ENCODE measurements at regions not wholly inside any gene's neighbourhood (a gene's known extent, or its start where the extent isn't known, plus 50 kb on each side); places are given as distances from the start of the nearest gene placed in this dataset.

DNA sequence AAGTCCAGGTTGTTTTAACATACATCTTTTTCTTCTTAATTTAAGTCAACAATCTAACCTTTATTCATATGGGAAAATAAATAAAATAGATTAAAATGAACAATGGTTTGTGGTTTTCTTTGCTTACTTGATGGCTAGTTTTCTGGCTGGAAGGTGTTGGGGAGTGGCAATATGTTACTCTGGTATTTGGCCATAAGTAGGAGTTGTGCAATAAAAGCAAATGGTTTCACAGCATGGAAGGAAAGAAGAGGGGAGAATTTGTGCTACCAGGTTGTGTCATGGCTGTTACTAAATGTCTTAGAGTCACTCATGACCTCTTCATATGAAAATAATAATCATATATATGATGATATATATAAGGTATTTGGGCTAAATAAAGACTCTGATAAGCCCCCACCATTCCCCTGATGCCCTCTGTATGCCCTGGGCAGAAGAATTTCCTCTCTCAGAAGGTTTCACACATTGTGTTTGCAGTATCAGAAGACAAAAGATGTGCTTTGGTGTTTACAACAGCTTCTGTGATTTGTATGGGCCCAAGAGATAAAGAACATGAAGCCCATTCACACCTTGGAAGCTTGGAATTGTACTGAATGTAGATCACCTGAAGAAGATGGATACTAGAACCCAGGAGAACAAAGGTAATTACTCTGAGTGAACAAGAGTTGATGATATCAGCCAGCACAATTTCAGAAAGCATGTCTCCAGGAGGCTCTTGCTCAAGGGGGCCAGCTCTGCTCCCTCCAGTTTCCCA, 160.9 kb downstream of the ALG10B start:
- Histone ChIP-seq H3K4me3 (no peak overlapping the region), H2AFZ (ENCODE audit: low read depth, low read length) (no peak overlapping the region), H3K79me2 (ENCODE audit: control insufficient read depth, insufficient read depth, low read length) (no peaks in the 10 kb centered on the region), H3K9ac (ENCODE audit: insufficient read depth in 1 of 2, low read depth in 2 of 2, low read length in 2 of 2) (no peak overlapping the region), H3K36me3 (ENCODE audit: control insufficient read depth, insufficient read depth, low read length) (no peaks in the 10 kb centered on the region), H3K27me3 (ENCODE audit: control insufficient read depth in 2 of 2, insufficient read depth in 2 of 2, low read length in 2 of 2) (no peaks in the 10 kb centered on the region), H3K9me1 (ENCODE audit: control insufficient read depth, insufficient read depth, low read length) (no peaks in the 10 kb centered on the region), H3K9me3 (replicated peaks; ENCODE audit: control insufficient read depth, insufficient read depth, low read depth, low read length) (no peaks in the 10 kb centered on the region), H3K4me2 (ENCODE audit: insufficient read depth, low read length) (no peak overlapping the region), H3K4me1 (replicated peaks in 1 of 2; ENCODE audit: control insufficient read depth in 2 of 2, insufficient read depth in 2 of 2, low read length in 2 of 2) (no peaks in the 10 kb centered on the region), H4K20me1 (replicated peaks; ENCODE audit: control insufficient read depth, insufficient read depth, low read length) (no peaks in the 10 kb centered on the region), H3K27ac (ENCODE audit: extremely low read depth, low read depth, low read length) (no peak overlapping the region)
- BruUV-seq (replicated peaks) = no TSS peak
- TF ChIP-seq SMARCA5 (IDR thresholded peaks at IDR 0.05) (no peak), YBX1 (IDR thresholded peaks at IDR 0.05) (no peak), RBFOX2 (IDR thresholded peaks at IDR 0.05; ENCODE audit: low read depth, low read length) (no peak)
- DNase-seq (ENCODE audit: extremely low read depth in 1 of 4, low spot score in 3 of 4) = no peak
- in situ Hi-C loops (cut with MboI) (no loop called here), intact Hi-C loops (cut with micrococcal nuclease) (no loop called here)
- no peak for ATAC-seq
- no peak for FAIRE-seq
- CTCF ChIA-PET (ENCODE audit: low intra/inter-chr PET ratio) = no interaction called here
- POLR2A ChIA-PET = no interaction called here

DNA sequence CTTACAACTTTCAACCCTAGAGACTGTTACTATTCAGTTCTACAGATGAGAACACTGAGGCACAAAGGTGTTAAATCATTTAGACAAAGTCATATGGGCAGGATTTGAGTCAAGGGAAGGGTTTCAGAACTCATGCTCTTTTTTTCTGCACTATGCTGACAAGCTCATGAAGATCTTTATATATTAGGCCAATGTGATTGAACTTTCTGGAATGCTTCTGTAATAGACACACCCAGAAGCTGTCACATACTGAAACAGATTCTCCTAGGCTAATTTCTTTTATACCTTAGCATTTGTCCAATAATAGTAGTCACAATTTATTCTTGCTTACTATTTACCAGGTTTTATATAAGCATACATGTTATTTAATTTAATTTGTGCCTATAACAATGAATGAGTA, 164.0 kb downstream of the ALG10B start:
- ChIA-PET POLR2A (no interaction called here), CTCF (ENCODE audit: low intra/inter-chr PET ratio) (no interaction called here)
- Histone ChIP-seq H3K9me3 (replicated peaks; ENCODE audit: control insufficient read depth, insufficient read depth, low read depth, low read length) (no peaks in the 10 kb centered on the region), H4K20me1 (replicated peaks; ENCODE audit: control insufficient read depth, insufficient read depth, low read length) (no peaks in the 10 kb centered on the region), H3K79me2 (ENCODE audit: control insufficient read depth, insufficient read depth, low read length) (no peaks in the 10 kb centered on the region), H3K27ac (ENCODE audit: extremely low read depth, low read depth, low read length) (no peak overlapping the region), H3K27me3 (ENCODE audit: control insufficient read depth in 2 of 2, insufficient read depth in 2 of 2, low read length in 2 of 2) (no peaks in the 10 kb centered on the region), H3K36me3 (ENCODE audit: control insufficient read depth, insufficient read depth, low read length) (no peaks in the 10 kb centered on the region), H2AFZ (ENCODE audit: low read depth, low read length) (no peak overlapping the region), H3K9me1 (ENCODE audit: control insufficient read depth, insufficient read depth, low read length) (no peaks in the 10 kb centered on the region), H3K4me3 (no peak overlapping the region), H3K9ac (ENCODE audit: insufficient read depth in 1 of 2, low read depth in 2 of 2, low read length in 2 of 2) (no peak overlapping the region), H3K4me2 (ENCODE audit: insufficient read depth, low read length) (no peak overlapping the region), H3K4me1 (replicated peaks in 1 of 2; ENCODE audit: control insufficient read depth in 2 of 2, insufficient read depth in 2 of 2, low read length in 2 of 2) (no peaks in the 10 kb centered on the region)
- FAIRE-seq (no peak), DNase-seq (ENCODE audit: extremely low read depth in 1 of 4, low spot score in 3 of 4) (no peak), ATAC-seq (no peak)
- in situ Hi-C loops (cut with MboI) (no loop called here), intact Hi-C loops (cut with micrococcal nuclease) (no loop called here)
- BruUV-seq (replicated peaks) = no TSS peak
- TF ChIP-seq MEF2A (IDR thresholded peaks at IDR 0.05; ENCODE audit: control insufficient read depth, low read depth, low read length) (no peak), HIVEP1 (CRISPR knock-in tag; IDR thresholded peaks at IDR 0.05) (no peak), E2F3 (CRISPR knock-in tag; IDR thresholded peaks at IDR 0.05) (no peak), ZC3H11A (IDR thresholded peaks at IDR 0.05; ENCODE audit: low read depth, low read length) (no peak), NR0B1 (IDR thresholded peaks at IDR 0.05; ENCODE audit: partially characterized antibody) (no peak)
